Gastrocnemius medialis (tissue), 4 donors: ENCODE measurements at regions not wholly inside any gene's neighbourhood (a gene's known extent, or its start where the extent isn't known, plus 50 kb on each side); places are given as distances from the start of the nearest gene placed in this dataset.

ENCODE experiments used
- ATAC-seq, 2 donors: fragments of 150-250 bp; one replicate each; pipeline ENCODE4 v1.9.1; 2016
- DNase-seq, 2 donors: peaks; one replicate each; pipeline ENCODE4 v3.0.0-alpha.2; 2019
- H3K27ac ChIP-seq, 4 donors: fragments of 200-600 bp; sonication (generic); 1 replicate in 1 of 4; 2 replicates in 3 of 4; pipeline ENCODE4 v1.5.1; 2016 to 2018; ENCODE audit warnings: mild to moderate bottlenecking in 2 of 4, moderate library complexity in 1 of 4
- H3K27me3 ChIP-seq, 3 donors: fragments of 200-600 bp; sonication (generic) in 2 of 3; 1 replicate in 1 of 3; 2 replicates in 2 of 3; pipeline versions ENCODE4 v1.5.1 to v1.6.0; 2016 to 2019; ENCODE audit warnings: mild to moderate bottlenecking in 1 of 3, moderate library complexity in 1 of 3
- H3K36me3 ChIP-seq, 2 donors: fragments of 200-600 bp; sonication (generic) in 1 of 2; one replicate each; pipeline ENCODE4 v1.5.1; 2017 to 2018
- H3K4me1 ChIP-seq, 2 donors: fragments of 200-600 bp; sonication (generic) in 1 of 2; one replicate each; pipeline ENCODE4 v1.5.1; 2016 to 2017; ENCODE audit warnings: mild to moderate bottlenecking in 2 of 2
- H3K4me3 ChIP-seq, 4 donors: fragments of 200-600 bp; sonication (generic) in 3 of 4; 1 replicate in 1 of 4; 2 replicates in 3 of 4; pipeline ENCODE4 v1.5.1; 2016 to 2019; ENCODE audit warnings: mild to moderate bottlenecking in 2 of 4
- H3K9me3 ChIP-seq, 3 donors: fragments of 200-600 bp; sonication (generic) in 2 of 3; 1 replicate in 1 of 3; 2 replicates in 2 of 3; pipeline ENCODE4 v1.5.1; 2016 to 2019
- POLR2A ChIP-seq, 2 donors: fragments of 450-650 bp; IDR thresholded peaks; one replicate each; pipeline ENCODE4 v1.6.1; 2017; ENCODE audit warnings: antibody characterized with exemption in 2 of 2, mild to moderate bottlenecking in 2 of 2, moderate library complexity in 2 of 2
- in situ Hi-C, 4 donors: fragments of 200-750 bp; cut with MboI; loops; one replicate each; pipeline versions ENCODE4 v1.15.0 to v1.8.0; 2017; ENCODE audit warnings: low sequenced_read_pairs in 4 of 4
- intact Hi-C: fragments of 100-400 bp; cut with DNase I; formaldehyde crosslinking; loops from one replicate; pipeline ENCODE4 v1.15.1; 2023; ENCODE audit warnings: low total_unique reads
- TF ChIP-seq, protein P1 (sequence below), 5 experiments: fragments of 450-650 bp in 3 of 5; fragments of 200-600 bp in 2 of 5; sonication (generic) in 2 of 5; IDR thresholded peaks in 4 of 5; conservative IDR thresholded peaks in 1 of 5; 1 replicate in 4 of 5; 2 replicates in 1 of 5; pipeline ENCODE4 v1.5.1; 2016 to 2019; ENCODE audit warnings: antibody characterized with exemption in 5 of 5, mild to moderate bottlenecking in 3 of 5, moderate library complexity in 3 of 5

- Histone ChIP-seq H3K4me3 (no peak overlapping the region), H3K36me3 (no peaks in the 10 kb centered on the region), H3K27me3 (no peaks in the 10 kb centered on the region), H3K27ac (no peak overlapping the region), H3K4me1 (no peaks in the 10 kb centered on the region), H3K9me3 (no peaks in the 10 kb centered on the region)
- DNase-seq (no peak), ATAC-seq (no peak)
- in situ Hi-C loops (loop anchor here in 1 of 4 donors (10.0 kb wide), 1 partner anchor 62 kb away; no protein-coding TSS in a partner anchor), intact Hi-C loops (no loop called here)
- TF ChIP-seq POLR2A (IDR thresholded peaks at IDR 0.05), result no peak
- TF ChIP-seq, protein P1, sequence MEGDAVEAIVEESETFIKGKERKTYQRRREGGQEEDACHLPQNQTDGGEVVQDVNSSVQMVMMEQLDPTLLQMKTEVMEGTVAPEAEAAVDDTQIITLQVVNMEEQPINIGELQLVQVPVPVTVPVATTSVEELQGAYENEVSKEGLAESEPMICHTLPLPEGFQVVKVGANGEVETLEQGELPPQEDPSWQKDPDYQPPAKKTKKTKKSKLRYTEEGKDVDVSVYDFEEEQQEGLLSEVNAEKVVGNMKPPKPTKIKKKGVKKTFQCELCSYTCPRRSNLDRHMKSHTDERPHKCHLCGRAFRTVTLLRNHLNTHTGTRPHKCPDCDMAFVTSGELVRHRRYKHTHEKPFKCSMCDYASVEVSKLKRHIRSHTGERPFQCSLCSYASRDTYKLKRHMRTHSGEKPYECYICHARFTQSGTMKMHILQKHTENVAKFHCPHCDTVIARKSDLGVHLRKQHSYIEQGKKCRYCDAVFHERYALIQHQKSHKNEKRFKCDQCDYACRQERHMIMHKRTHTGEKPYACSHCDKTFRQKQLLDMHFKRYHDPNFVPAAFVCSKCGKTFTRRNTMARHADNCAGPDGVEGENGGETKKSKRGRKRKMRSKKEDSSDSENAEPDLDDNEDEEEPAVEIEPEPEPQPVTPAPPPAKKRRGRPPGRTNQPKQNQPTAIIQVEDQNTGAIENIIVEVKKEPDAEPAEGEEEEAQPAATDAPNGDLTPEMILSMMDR (IDR thresholded peaks at IDR 0.05 in 4 of 5, conservative IDR thresholded peaks at IDR 0.05 in 1 of 5), result no peak
These were observed 82.1 kb upstream of the PPM1J start for GRCh38 chr1:112797224-112797623.

- no peak for DNase-seq
- Histone ChIP-seq H3K9me3 (no peaks in the 10 kb centered on the region), H3K36me3 (no peaks in the 10 kb centered on the region), H3K27ac (no peak overlapping the region), H3K4me3 (no peak overlapping the region), H3K4me1 (no peaks in the 10 kb centered on the region), H3K27me3 (no peaks in the 10 kb centered on the region)
- TF ChIP-seq POLR2A (IDR thresholded peaks at IDR 0.05), result no peak
- TF ChIP-seq, protein P1 (IDR thresholded peaks at IDR 0.05 in 4 of 5, conservative IDR thresholded peaks at IDR 0.05 in 1 of 5), result no peak
- ATAC-seq, result no peak
- intact Hi-C loops (no loop called here), in situ Hi-C loops (loop anchor here in 1 of 4 donors (10.0 kb wide), 1 partner anchor 60 kb away; no protein-coding TSS in a partner anchor)
These were observed 79.6 kb upstream of the PPM1J start for GRCh38 chr1:112794654-112795239.

DNA sequence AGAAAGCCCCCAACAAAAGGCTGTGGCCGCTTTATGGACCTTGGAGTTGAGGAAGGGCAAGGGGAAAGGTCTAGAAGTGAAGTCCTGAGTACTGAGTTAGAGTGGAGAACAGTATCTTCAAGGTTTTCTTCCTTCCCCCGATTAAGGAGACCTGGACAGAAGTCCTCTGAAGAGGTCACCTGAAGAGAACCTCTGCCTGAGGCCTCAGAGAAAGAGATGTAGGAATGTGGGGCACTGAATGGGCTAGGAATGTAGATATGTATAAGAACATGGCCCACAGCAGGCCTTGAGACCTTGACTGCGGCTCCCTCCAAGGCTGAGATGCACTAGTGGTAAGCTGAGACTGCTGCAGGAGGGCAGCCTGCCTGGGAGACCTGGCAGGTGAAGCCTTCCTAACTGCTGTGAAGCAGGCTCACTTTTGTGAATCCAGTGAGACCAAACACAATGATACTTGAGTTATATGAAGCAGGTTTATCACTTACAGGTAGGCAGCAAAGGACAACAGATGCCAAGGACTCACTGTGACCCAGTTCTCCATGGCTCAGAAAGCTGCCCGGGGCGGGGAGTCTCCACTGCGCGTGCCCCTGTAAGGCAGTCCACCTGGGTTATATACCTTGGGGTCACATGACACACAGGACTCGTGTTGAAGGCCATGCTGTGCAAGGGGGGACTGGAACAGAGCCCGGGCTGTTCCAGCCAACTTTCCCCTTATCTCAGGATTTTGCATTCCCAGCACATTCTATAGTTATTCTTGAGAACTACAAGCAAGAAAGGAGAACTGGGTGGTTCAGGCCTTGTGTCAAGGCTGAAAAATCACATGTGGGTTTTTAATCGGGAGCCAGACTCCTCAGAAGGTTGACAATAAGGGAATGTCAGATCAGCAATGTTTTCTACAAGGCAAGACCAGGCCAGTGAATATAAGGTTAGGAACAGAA, 78.8 kb upstream of the PPM1J start:
- TF ChIP-seq, protein P1 (IDR thresholded peaks at IDR 0.05 in 4 of 5, conservative IDR thresholded peaks at IDR 0.05 in 1 of 5), result no peak
- TF ChIP-seq POLR2A (IDR thresholded peaks at IDR 0.05), result no peak
- DNase-seq (no peak), ATAC-seq (no peak)
- Histone ChIP-seq H3K9me3 (no peaks in the 10 kb centered on the region), H3K4me1 (no peaks in the 10 kb centered on the region), H3K27ac (no peak overlapping the region), H3K4me3 (no peak overlapping the region), H3K36me3 (no peaks in the 10 kb centered on the region), H3K27me3 (no peaks in the 10 kb centered on the region)
- in situ Hi-C loops, result loop anchor here in 1 of 4 donors (10.0 kb wide), 1 partner anchor 59 kb away; no protein-coding TSS in a partner anchor
- intact Hi-C loops, result no loop called here

GRCh38 chr1:112791723-112792104, 76.6 kb upstream of the PPM1J start:
- TF ChIP-seq, protein P1 (IDR thresholded peaks at IDR 0.05 in 4 of 5, conservative IDR thresholded peaks at IDR 0.05 in 1 of 5), result no peak
- TF ChIP-seq POLR2A (IDR thresholded peaks at IDR 0.05), result no peak
- ATAC-seq, result no peak

More at GRCh38 chr1:112791723-112792104, 76.6 kb upstream of the PPM1J start:
- Histone ChIP-seq H3K36me3 (no peaks in the 10 kb centered on the region), H3K4me1 (no peaks in the 10 kb centered on the region), H3K27me3 (no peaks in the 10 kb centered on the region), H3K9me3 (no peaks in the 10 kb centered on the region), H3K4me3 (no peak overlapping the region), H3K27ac (no peak overlapping the region)
- DNase-seq, result no peak
- intact Hi-C loops (no loop called here), in situ Hi-C loops (loop anchor here in 1 of 4 donors (10.0 kb wide), 1 partner anchor 57 kb away; no protein-coding TSS in a partner anchor)
